Thyroid gland (tissue), 4 donors: ENCODE measurements at regions not wholly inside any gene's neighbourhood (a gene's known extent, or its start where the extent isn't known, plus 50 kb on each side); places are given as distances from the start of the nearest gene placed in this dataset.

Experiments
- DNase-seq, 2 donors: peaks; one replicate each; pipeline ENCODE4 v3.0.0-alpha.2; 2019
- H3K27ac ChIP-seq, 3 donors: fragments of 200-600 bp; sonication (generic); 1 replicate in 2 of 3; 2 replicates in 1 of 3; pipeline ENCODE4 v1.5.1; 2016 to 2019; ENCODE audit warnings: mild to moderate bottlenecking in 1 of 3, moderate library complexity in 1 of 3
- H3K27me3 ChIP-seq: fragments of 200-600 bp; sonication (generic); one replicate; pipeline ENCODE4 v1.5.1; 2019
- H3K36me3 ChIP-seq, 2 donors: fragments of 200-600 bp; sonication (generic); one replicate each; pipeline ENCODE4 v1.5.1; 2016 to 2019
- H3K4me1 ChIP-seq, 2 donors: fragments of 200-600 bp; sonication (generic); one replicate each; pipeline ENCODE4 v1.5.1; 2017 to 2019
- H3K4me3 ChIP-seq, 3 donors: fragments of 200-600 bp; sonication (generic); replicated peaks in 1 of 3; 1 replicate in 2 of 3; 2 replicates in 1 of 3; pipeline ENCODE4 v1.5.1; 2016; ENCODE audit warnings: mild to moderate bottlenecking in 1 of 3
- H3K9me3 ChIP-seq: fragments of 200-600 bp; sonication (generic); one replicate; pipeline ENCODE4 v1.5.1; 2017
- CTCF ChIP-seq, 6 experiments: fragments of 200-600 bp in 3 of 6; fragments of 450-650 bp in 3 of 6; sonication (generic) in 3 of 6; IDR thresholded peaks; one replicate each; pipeline ENCODE4 v1.5.1; 2016 to 2019; ENCODE audit warnings: antibody characterized with exemption in 6 of 6, mild to moderate bottlenecking in 2 of 6, inconsistent platforms in 1 of 6, moderate library complexity in 1 of 6
- POLR2A ChIP-seq, 2 donors: fragments of 450-650 bp; IDR thresholded peaks; one replicate each; pipeline ENCODE4 v1.6.1; 2017; ENCODE audit warnings: antibody characterized with exemption in 2 of 2, mild to moderate bottlenecking in 2 of 2, moderate library complexity in 1 of 2
- WGBS, 2 donors: methylation state at CpG; one replicate each; pipeline ENCODE4 v1.1.5; 2017; 5-methylcytosine and 5-hydroxymethylcytosine counted together
- intact Hi-C: fragments of 100-400 bp; cut with DNase I; formaldehyde crosslinking; loops from one replicate; pipeline ENCODE4 v1.15.1; 2023

GRCh38 chr2:203789618-203790017, 78.0 kb upstream of the CTLA4 start:
- intact Hi-C loops, result no loop called here
- no peak for DNase-seq
- Histone ChIP-seq H3K9me3 (no peaks in the 10 kb centered on the region), H3K4me3 (no peak overlapping the region), H3K27me3 (no peaks in the 10 kb centered on the region), H3K4me1 (no peaks in the 10 kb centered on the region), H3K27ac (no peak overlapping the region), H3K36me3 (no peaks in the 10 kb centered on the region)
- TF ChIP-seq CTCF (IDR thresholded peaks at IDR 0.05) (no peak), POLR2A (IDR thresholded peaks at IDR 0.05) (no peak)

- H3K9me3 ChIP-seq, result no peaks in the 10 kb centered on the region
- H3K4me1 ChIP-seq, result no peaks in the 10 kb centered on the region
- H3K27me3 ChIP-seq, result no peaks in the 10 kb centered on the region
- WGBS, 2 donors, result 97 to 98% methylated on average over 2 of the region's 2 CpGs
- intact Hi-C loops, result no loop called here
- no peaks in the 10 kb centered on the region for H3K36me3 ChIP-seq
- DNase-seq, result no peak
- H3K27ac ChIP-seq, result no peak overlapping the region
- no peak for TF ChIP-seq POLR2A (IDR thresholded peaks at IDR 0.05)
- TF ChIP-seq CTCF (IDR thresholded peaks at IDR 0.05), result no peak
- H3K4me3 ChIP-seq, result no peak overlapping the region
These were observed 77.3 kb upstream of the CTLA4 start for GRCh38 chr2:203790134-203790852.

GRCh38 chr2:203796248-203797010, 71.1 kb upstream of the CTLA4 start:
- peaks cover 6 to 7% of the 10 kb centered on the region in 2 donors for H3K4me1 ChIP-seq
- intact Hi-C loops, result no loop called here
- H3K4me3 ChIP-seq, result no peak overlapping the region
- no peak overlapping the region for H3K27ac ChIP-seq
- TF ChIP-seq CTCF (IDR thresholded peaks at IDR 0.05) (no peak), POLR2A (IDR thresholded peaks at IDR 0.05) (no peak)
- H3K36me3 ChIP-seq, result no peaks in the 10 kb centered on the region
- H3K9me3 ChIP-seq, result no peaks in the 10 kb centered on the region
- no peaks in the 10 kb centered on the region for H3K27me3 ChIP-seq
- WGBS, 2 donors, result 89 to 93% methylated on average over 5 of the region's 5 CpGs
- no peak for DNase-seq

- H3K27ac ChIP-seq, result no peak overlapping the region
These were observed 70.3 kb upstream of the CTLA4 start for GRCh38 chr2:203797276-203797675.

More at GRCh38 chr2:203797276-203797675, 70.3 kb upstream of the CTLA4 start:
- TF ChIP-seq POLR2A (IDR thresholded peaks at IDR 0.05), result no peak
- TF ChIP-seq CTCF (IDR thresholded peaks at IDR 0.05), result no peak
- 67 to 84% methylated on average over 2 of the region's 2 CpGs for WGBS, 2 donors
- Histone ChIP-seq H3K36me3 (no peaks in the 10 kb centered on the region), H3K4me1 (peaks cover 6 to 7% of the 10 kb centered on the region in 2 donors), H3K9me3 (no peaks in the 10 kb centered on the region), H3K27me3 (no peaks in the 10 kb centered on the region), H3K4me3 (no peak overlapping the region)
- DNase-seq, result no peak
- intact Hi-C loops, result no loop called here
